Keratinocyte (primary cell): ENCODE measurements at regions not wholly inside any gene's neighbourhood (a gene's known extent, or its start where the extent isn't known, plus 50 kb on each side); places are given as distances from the start of the nearest gene placed in this dataset.

Experiments
- CTCF ChIP-seq, 3 experiments: IDR thresholded peaks in 1 of 3; conservative IDR thresholded peaks in 1 of 3; optimal IDR thresholded peaks in 1 of 3; 2 replicates in 2 of 3; 3 replicates in 1 of 3; pipeline versions ENCODE3 to v1.5.1; 2011; ENCODE audit warnings: low read length in 3 of 3, mild to moderate bottlenecking in 3 of 3, moderate library complexity in 2 of 3, control low read depth in 1 of 3, inconsistent platforms in 1 of 3; ENCODE audit not compliant: insufficient read depth in 2 of 3; ENCODE audit errors: extremely low read depth in 1 of 3
- EZH2 ChIP-seq: IDR thresholded peaks from one replicate; pipeline ENCODE4 v1.6.1; 2012; ENCODE audit warnings: inconsistent platforms, mild to moderate bottlenecking, low read length, moderate library complexity

GRCh38 chr7:109751241-109751640 is 1181.6 kb downstream of the DNAJB9 start:
- TF ChIP-seq CTCF (optimal IDR thresholded peaks at IDR 0.05 in 1 of 3, IDR thresholded peaks at IDR 0.05 in 1 of 3, conservative IDR thresholded peaks at IDR 0.05 in 1 of 3; ENCODE audit: extremely low read depth in 1 of 3, insufficient read depth in 2 of 3, low read length in 3 of 3) = no peak
- no peak for TF ChIP-seq EZH2
